ENCODE measurements at regions not wholly inside any gene's neighbourhood (a gene's known extent, or its start where the extent isn't known, plus 50 kb on each side); places are given as distances from the start of the nearest gene placed in this dataset.

GRCh38 chr9:78881295-78881694 is 584.4 kb downstream of the PSAT1 start:
- Histone ChIP-seq H3K36me3 (no peaks in the 10 kb centered on the region), H3K4me3 (no peak overlapping the region), H3K27ac (no peak overlapping the region), H3K27me3 (no peaks in the 10 kb centered on the region), H3K4me1 (no peaks in the 10 kb centered on the region), H3K9me3 (no peaks in the 10 kb centered on the region)
- DNase-seq (ENCODE audit: low spot score), result no peak
- TF ChIP-seq CTCF (IDR thresholded peaks at IDR 0.05), result no peak

- no peaks in the 10 kb centered on the region for H3K4me1 ChIP-seq
- H3K27ac ChIP-seq, result no peak overlapping the region
- DNase-seq (ENCODE audit: low spot score), result no peak
- no peak overlapping the region for H3K4me3 ChIP-seq
- no peaks in the 10 kb centered on the region for H3K36me3 ChIP-seq
- no peak for TF ChIP-seq CTCF (IDR thresholded peaks at IDR 0.05)
- H3K9me3 ChIP-seq, result no peaks in the 10 kb centered on the region
- H3K27me3 ChIP-seq, result no peaks in the 10 kb centered on the region
Observed at GRCh38 chr9:78882481-78882880, 585.6 kb downstream of the PSAT1 start.

- H3K36me3 ChIP-seq, result no peaks in the 10 kb centered on the region
- H3K4me3 ChIP-seq, result no peak overlapping the region
- no peaks in the 10 kb centered on the region for H3K9me3 ChIP-seq
- no peak for TF ChIP-seq CTCF (IDR thresholded peaks at IDR 0.05)
- no peaks in the 10 kb centered on the region for H3K4me1 ChIP-seq
- no peak for DNase-seq (ENCODE audit: low spot score)
- H3K27ac ChIP-seq, result no peak overlapping the region
- no peaks in the 10 kb centered on the region for H3K27me3 ChIP-seq
Observed at GRCh38 chr9:78884611-78885150, 587.8 kb downstream of the PSAT1 start.

- H3K27me3 ChIP-seq, result no peaks in the 10 kb centered on the region
- TF ChIP-seq CTCF (IDR thresholded peaks at IDR 0.05), result no peak
- H3K4me3 ChIP-seq, result no peak overlapping the region
- peaks cover 0 to 12% of the 10 kb centered on the region in 2 donors for H3K9me3 ChIP-seq
- H3K4me1 ChIP-seq, result no peaks in the 10 kb centered on the region
- H3K36me3 ChIP-seq, result no peaks in the 10 kb centered on the region
- no peak for DNase-seq (ENCODE audit: low spot score)
- H3K27ac ChIP-seq, result no peak overlapping the region
Observed at GRCh38 chr9:78892182-78892581, 595.3 kb downstream of the PSAT1 start.

GRCh38 chr9:78892769-78893168 is 595.8 kb downstream of the PSAT1 start:
- no peaks in the 10 kb centered on the region for H3K4me1 ChIP-seq
- no peak for DNase-seq (ENCODE audit: low spot score)
- H3K27me3 ChIP-seq, result no peaks in the 10 kb centered on the region
- no peak overlapping the region for H3K27ac ChIP-seq
- peaks cover 0 to 12% of the 10 kb centered on the region in 2 donors for H3K9me3 ChIP-seq
- no peak for TF ChIP-seq CTCF (IDR thresholded peaks at IDR 0.05)
- no peak overlapping the region for H3K4me3 ChIP-seq
- no peaks in the 10 kb centered on the region for H3K36me3 ChIP-seq

GRCh38 chr9:78893774-78894401 is 597.0 kb downstream of the PSAT1 start:
- no peak overlapping the region for H3K27ac ChIP-seq
- no peaks in the 10 kb centered on the region for H3K4me1 ChIP-seq
- no peak for DNase-seq (ENCODE audit: low spot score)
- peaks cover 0 to 12% of the 10 kb centered on the region in 2 donors for H3K9me3 ChIP-seq
- no peak for TF ChIP-seq CTCF (IDR thresholded peaks at IDR 0.05)
- no peak overlapping the region for H3K4me3 ChIP-seq
- H3K36me3 ChIP-seq, result no peaks in the 10 kb centered on the region
- no peaks in the 10 kb centered on the region for H3K27me3 ChIP-seq
